ENCODE measurements at regions not wholly inside any gene's neighbourhood (a gene's known extent, or its start where the extent isn't known, plus 50 kb on each side); places are given as distances from the start of the nearest gene placed in this dataset.

- TF ChIP-seq CTCF (IDR thresholded peaks at IDR 0.05) (no peak), EZH2 (IDR thresholded peaks at IDR 0.05) (no peak)
Observed at GRCh38 chr4:81990898-81991297, 382.9 kb downstream of the HNRNPD start.

Data from neural progenitor cell (in vitro differentiated cells).